Activated T-helper 2 cell treated with anti-CD3 and anti-CD28 coated beads, Interferon-gamma antibody, Interleukin-2, Interleukin-4, amounts not matched to agents 10 μg/mL and 5 μg/mL and 100 μg/mL, durations not matched to agents 14 hours and 24 hours and 36 hours (primary cell): ENCODE measurements at regions not wholly inside any gene's neighbourhood (a gene's known extent, or its start where the extent isn't known, plus 50 kb on each side); places are given as distances from the start of the nearest gene placed in this dataset.

Experiments used
- DNase-seq: peaks from one replicate; pipeline ENCODE4 v3.0.0; 2021; ENCODE audit warnings: low spot score
- H3K27ac Mint-ChIP-seq: one replicate; pipeline ENCODE4 v1.8.0; 2021; ENCODE audit warnings: mixed read lengths
- H3K27me3 Mint-ChIP-seq: one replicate; pipeline ENCODE4 v1.8.0; 2021; ENCODE audit warnings: low read depth, mixed read lengths
- H3K36me3 Mint-ChIP-seq: one replicate; pipeline ENCODE4 v1.8.0; 2021; ENCODE audit warnings: low read depth, mixed read lengths
- H3K4me1 Mint-ChIP-seq: one replicate; pipeline ENCODE4 v1.8.0; 2021; ENCODE audit warnings: low read depth, mixed read lengths
- H3K4me3 Mint-ChIP-seq: one replicate; pipeline ENCODE4 v1.8.0; 2021; ENCODE audit warnings: low read depth, mild to moderate bottlenecking, moderate library complexity, mixed read lengths
- H3K9me3 Mint-ChIP-seq: one replicate; pipeline ENCODE4 v1.8.0; 2021; ENCODE audit warnings: mixed read lengths
- intact Hi-C: fragments of 100-400 bp; cut with micrococcal nuclease; formaldehyde crosslinking; loops from one replicate; pipeline ENCODE4 v1.15.1; 2023

- no peaks in the 10 kb centered on the region for H3K36me3 Mint-ChIP-seq
- no peaks in the 10 kb centered on the region for H3K9me3 Mint-ChIP-seq
- no peaks in the 10 kb centered on the region for H3K4me1 Mint-ChIP-seq
- no peak overlapping the region for H3K27ac Mint-ChIP-seq
- intact Hi-C loops = no loop called here
- no peaks in the 10 kb centered on the region for H3K27me3 Mint-ChIP-seq
- no peak overlapping the region for H3K4me3 Mint-ChIP-seq
- DNase-seq = no peak
Observed at GRCh38 chr7:21092766-21093702, 306.3 kb upstream of the SP8 start.

- Mint-ChIP-seq H3K36me3 (no peaks in the 10 kb centered on the region), H3K27ac (no peak overlapping the region), H3K4me1 (no peaks in the 10 kb centered on the region), H3K27me3 (no peaks in the 10 kb centered on the region), H3K9me3 (no peaks in the 10 kb centered on the region), H3K4me3 (no peak overlapping the region)
- no peak for DNase-seq
- intact Hi-C loops = no loop called here
Observed at GRCh38 chr7:21094589-21094988, 307.9 kb upstream of the SP8 start.

GRCh38 chr7:21099432-21099831, 312.7 kb upstream of the SP8 start:
- DNase-seq = no peak
- H3K27me3 Mint-ChIP-seq = no peaks in the 10 kb centered on the region
- no peaks in the 10 kb centered on the region for H3K36me3 Mint-ChIP-seq
- no peak overlapping the region for H3K27ac Mint-ChIP-seq
- intact Hi-C loops = no loop called here
- no peak overlapping the region for H3K4me3 Mint-ChIP-seq
- H3K4me1 Mint-ChIP-seq = no peaks in the 10 kb centered on the region
- no peaks in the 10 kb centered on the region for H3K9me3 Mint-ChIP-seq

- intact Hi-C loops = no loop called here
- no peaks in the 10 kb centered on the region for H3K27me3 Mint-ChIP-seq
- H3K4me1 Mint-ChIP-seq = no peaks in the 10 kb centered on the region
- H3K36me3 Mint-ChIP-seq = no peaks in the 10 kb centered on the region
- no peaks in the 10 kb centered on the region for H3K9me3 Mint-ChIP-seq
- H3K27ac Mint-ChIP-seq = no peak overlapping the region
- H3K4me3 Mint-ChIP-seq = no peak overlapping the region
- DNase-seq = no peak
Observed at GRCh38 chr7:21099955-21100354, 313.3 kb upstream of the SP8 start.

- H3K27ac Mint-ChIP-seq = no peak overlapping the region
- no peaks in the 10 kb centered on the region for H3K36me3 Mint-ChIP-seq
- H3K27me3 Mint-ChIP-seq = no peaks in the 10 kb centered on the region
- H3K4me1 Mint-ChIP-seq = no peaks in the 10 kb centered on the region
- no peak for DNase-seq
- intact Hi-C loops = no loop called here
- H3K9me3 Mint-ChIP-seq = no peaks in the 10 kb centered on the region
- no peak overlapping the region for H3K4me3 Mint-ChIP-seq
Observed at GRCh38 chr7:21101541-21101940, 314.9 kb upstream of the SP8 start.

- Mint-ChIP-seq H3K4me1 (no peaks in the 10 kb centered on the region), H3K9me3 (no peaks in the 10 kb centered on the region), H3K4me3 (no peak overlapping the region), H3K27ac (no peak overlapping the region), H3K27me3 (no peaks in the 10 kb centered on the region), H3K36me3 (no peaks in the 10 kb centered on the region)
- DNase-seq = no peak
- intact Hi-C loops = no loop called here
Observed at GRCh38 chr7:21103426-21104123, 316.9 kb upstream of the SP8 start.

GRCh38 chr7:21104124-21104500, 317.4 kb upstream of the SP8 start:
- intact Hi-C loops = no loop called here
- Mint-ChIP-seq H3K36me3 (no peaks in the 10 kb centered on the region), H3K9me3 (no peaks in the 10 kb centered on the region), H3K4me1 (no peaks in the 10 kb centered on the region), H3K27ac (no peak overlapping the region), H3K4me3 (no peak overlapping the region), H3K27me3 (no peaks in the 10 kb centered on the region)
- DNase-seq = no peak

- H3K9me3 Mint-ChIP-seq = no peaks in the 10 kb centered on the region
- H3K4me1 Mint-ChIP-seq = no peaks in the 10 kb centered on the region
- H3K4me3 Mint-ChIP-seq = no peak overlapping the region
- no peaks in the 10 kb centered on the region for H3K27me3 Mint-ChIP-seq
- intact Hi-C loops = no loop called here
- H3K36me3 Mint-ChIP-seq = no peaks in the 10 kb centered on the region
- DNase-seq = no peak
- no peak overlapping the region for H3K27ac Mint-ChIP-seq
Observed at GRCh38 chr7:21106296-21106732, 319.6 kb upstream of the SP8 start.

- Mint-ChIP-seq H3K27ac (no peak overlapping the region), H3K36me3 (no peaks in the 10 kb centered on the region), H3K27me3 (no peaks in the 10 kb centered on the region), H3K4me3 (no peak overlapping the region), H3K4me1 (no peaks in the 10 kb centered on the region), H3K9me3 (no peaks in the 10 kb centered on the region)
- DNase-seq = no peak
- intact Hi-C loops = no loop called here
Observed at GRCh38 chr7:21107101-21107500, 320.4 kb upstream of the SP8 start.

- Mint-ChIP-seq H3K4me3 (no peak overlapping the region), H3K4me1 (no peaks in the 10 kb centered on the region), H3K9me3 (no peaks in the 10 kb centered on the region), H3K36me3 (no peaks in the 10 kb centered on the region), H3K27ac (no peak overlapping the region), H3K27me3 (no peaks in the 10 kb centered on the region)
- no peak for DNase-seq
- intact Hi-C loops = no loop called here
Observed at GRCh38 chr7:21108182-21108581, 319.7 kb upstream of the SP4 start.

GRCh38 chr7:21113609-21114415, 314.1 kb upstream of the SP4 start:
- Mint-ChIP-seq H3K4me3 (no peak overlapping the region), H3K9me3 (no peaks in the 10 kb centered on the region)

GRCh38 chr7:21123586-21123985, 304.3 kb upstream of the SP4 start:
- no peak for DNase-seq
- Mint-ChIP-seq H3K4me3 (no peak overlapping the region), H3K4me1 (no peaks in the 10 kb centered on the region), H3K36me3 (no peaks in the 10 kb centered on the region), H3K27me3 (peaks cover 2% of the 10 kb centered on the region), H3K27ac (no peak overlapping the region), H3K9me3 (no peaks in the 10 kb centered on the region)
- intact Hi-C loops = no loop called here

More at GRCh38 chr7:21113609-21114415, 314.1 kb upstream of the SP4 start:
- H3K36me3 Mint-ChIP-seq = no peaks in the 10 kb centered on the region
- intact Hi-C loops = no loop called here
- DNase-seq = no peak
- no peaks in the 10 kb centered on the region for H3K27me3 Mint-ChIP-seq
- no peaks in the 10 kb centered on the region for H3K4me1 Mint-ChIP-seq
- no peak overlapping the region for H3K27ac Mint-ChIP-seq

GRCh38 chr7:21125297-21125696, 302.6 kb upstream of the SP4 start:
- no peaks in the 10 kb centered on the region for H3K9me3 Mint-ChIP-seq
- no peaks in the 10 kb centered on the region for H3K4me1 Mint-ChIP-seq
- DNase-seq = no peak
- no peaks in the 10 kb centered on the region for H3K36me3 Mint-ChIP-seq
- H3K27ac Mint-ChIP-seq = no peak overlapping the region
- peaks cover 2% of the 10 kb centered on the region for H3K27me3 Mint-ChIP-seq
- H3K4me3 Mint-ChIP-seq = no peak overlapping the region
- intact Hi-C loops = no loop called here
